ENCODE measurements at regions not wholly inside any gene's neighbourhood (a gene's known extent, or its start where the extent isn't known, plus 50 kb on each side); places are given as distances from the start of the nearest gene placed in this dataset.

GRCh38 chr17:412211-413015 is 59.8 kb upstream of the RPH3AL start:
- FAIRE-seq = peak; percentile 95

GRCh38 chr17:411421-412120 is 59.0 kb upstream of the RPH3AL start:
- no peak for FAIRE-seq

GRCh38 chr17:410543-411401 is 58.2 kb upstream of the RPH3AL start:
- no peak for FAIRE-seq

- peak; percentile 100 for FAIRE-seq
Measured at GRCh38 chr17:409848-410542, 57.4 kb upstream of the RPH3AL start.

GRCh38 chr17:409308-409847 is 56.8 kb upstream of the RPH3AL start:
- FAIRE-seq = no peak

GRCh38 chr17:404703-405102 is 52.1 kb upstream of the RPH3AL start:
- FAIRE-seq = no peak

Measured in A204.1 (cell line).